HG02763 (cell line): ENCODE measurements at regions not wholly inside any gene's neighbourhood (a gene's known extent, or its start where the extent isn't known, plus 50 kb on each side); places are given as distances from the start of the nearest gene placed in this dataset.
"Not testable (repeated sequence)": the region's sequence is repeated elsewhere in the genome, so short reads cannot be mapped to it uniquely, and the experiment has no call there.

ENCODE experiments used
- ATAC-seq: cut with Tn5 transposase; IDR thresholded peaks from one replicate; pipeline ENCODE4 v1.9.1; 2021; ENCODE audit warnings: mild to moderate bottlenecking, moderate library complexity; ENCODE audit not compliant: unreplicated experiment

DNA sequence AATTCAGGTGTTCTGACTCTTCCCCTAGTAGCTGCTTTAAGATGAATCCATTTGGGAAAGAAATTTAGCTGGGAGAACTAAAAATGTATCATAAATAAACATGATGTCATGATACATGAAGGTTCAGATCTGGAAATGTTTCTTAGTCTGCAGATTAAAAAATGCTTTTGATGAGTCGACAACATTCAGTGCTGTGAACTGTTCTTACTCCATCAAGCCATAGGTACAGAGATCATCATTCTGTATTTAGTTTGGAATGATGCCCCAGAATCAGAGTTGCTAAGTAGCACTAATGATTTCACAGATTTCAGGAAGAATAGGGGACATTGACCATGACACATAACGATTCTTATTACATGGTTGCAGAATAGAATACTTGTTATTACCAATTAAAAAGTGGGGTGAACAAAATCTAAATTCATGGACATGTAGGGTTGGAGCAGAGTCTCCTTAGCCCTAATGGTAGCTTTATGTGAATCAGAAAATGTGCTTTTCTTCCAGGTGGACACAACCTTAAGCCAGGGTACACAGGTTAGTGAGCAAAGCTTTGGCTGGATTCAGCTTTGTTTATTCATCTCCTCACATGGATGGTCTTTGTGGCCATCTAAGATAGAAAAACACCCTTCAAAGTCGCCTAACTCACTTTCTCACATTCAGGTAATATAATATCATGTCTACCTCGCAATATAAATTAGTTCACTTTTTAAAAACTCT, 205.4 kb upstream of the SEL1L start:
- no peak for ATAC-seq

- no peak for ATAC-seq
Observed at GRCh38 chr14:81743605-81744004, 210.0 kb upstream of the SEL1L start.

- no peak for ATAC-seq
Observed at GRCh38 chr14:81751198-81751597, 217.5 kb upstream of the SEL1L start.

DNA sequence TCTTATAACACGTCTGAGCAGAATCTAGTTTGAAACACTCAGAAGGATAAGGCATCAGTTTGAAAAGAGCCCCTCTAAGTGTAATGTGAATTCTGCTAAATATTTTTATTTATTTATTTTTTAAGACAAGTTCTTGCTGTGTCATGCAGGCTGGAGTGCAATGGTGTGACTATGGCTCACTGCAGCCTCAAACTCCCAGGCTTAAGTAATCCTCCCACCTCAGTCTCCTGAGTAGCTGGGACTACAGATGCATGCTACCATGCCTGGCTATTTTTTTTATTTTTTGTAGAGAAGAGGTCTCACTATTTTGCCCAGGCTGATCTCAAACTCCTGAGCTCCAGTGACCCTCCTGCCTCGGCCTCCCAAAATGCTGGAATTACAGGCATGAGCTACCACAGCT, 225.9 kb upstream of the SEL1L start:
- no peak for ATAC-seq

DNA sequence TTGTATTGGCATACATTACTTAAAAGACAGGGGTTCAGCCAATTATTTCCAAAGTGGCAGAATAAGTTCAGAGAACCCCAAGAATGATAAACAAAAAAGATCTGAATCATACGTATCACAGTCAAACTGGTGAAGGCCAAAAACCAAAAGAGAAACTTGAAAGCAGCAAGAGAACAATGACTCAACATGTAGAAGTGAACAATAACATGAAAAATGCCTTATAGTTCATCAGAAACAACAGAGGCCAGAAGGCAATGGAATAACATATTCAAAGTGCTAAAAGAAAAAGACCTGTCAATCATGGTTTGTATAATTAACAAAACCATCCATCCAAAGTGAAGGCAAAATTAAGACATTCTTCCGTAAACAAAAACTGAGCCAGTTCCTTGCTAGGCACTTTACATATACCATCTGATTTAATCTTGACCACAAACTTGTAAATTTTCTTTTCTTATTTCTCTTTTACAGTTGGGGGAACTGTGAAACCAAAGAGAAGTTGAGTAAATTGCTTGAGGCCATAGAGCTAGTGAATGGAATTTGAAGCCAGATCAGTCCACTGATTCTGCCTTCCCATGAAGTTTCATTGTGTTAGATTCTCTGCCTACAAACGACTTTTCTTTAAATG, 232.1 kb upstream of the SEL1L start:
- ATAC-seq = no peak

- ATAC-seq = no peak
Observed at GRCh38 chr14:81766321-81766915, 232.8 kb upstream of the SEL1L start.

GRCh38 chr14:81767266-81767995, 233.8 kb upstream of the SEL1L start:
- ATAC-seq = no peak

DNA sequence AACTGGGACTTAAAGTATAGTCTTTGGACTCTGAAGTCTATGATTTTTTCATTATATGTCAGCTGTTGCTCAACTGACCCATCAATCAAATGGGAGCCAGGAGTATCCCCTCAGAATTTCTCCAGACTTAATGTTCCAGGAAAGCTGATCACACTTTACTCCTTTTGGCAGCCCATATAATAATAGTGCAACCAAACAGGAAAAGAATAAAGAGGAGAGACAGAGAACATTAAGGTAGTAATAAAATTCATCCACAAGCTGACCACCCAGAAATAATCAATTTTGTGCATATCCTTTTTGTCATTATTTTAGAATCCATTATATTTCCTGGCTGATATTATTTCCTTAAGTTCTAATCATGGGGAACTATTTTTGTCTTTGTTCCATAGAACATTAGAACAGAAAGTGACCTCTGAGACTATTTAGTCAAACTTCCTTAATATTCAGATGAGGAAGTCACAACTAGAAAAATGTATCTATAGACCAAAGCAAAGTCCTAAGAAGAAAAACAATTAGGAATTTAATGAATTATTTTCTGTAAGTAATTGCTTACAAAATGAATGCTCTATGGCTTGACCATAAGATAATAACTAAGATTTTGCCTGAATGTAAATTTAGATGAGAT, 238.1 kb upstream of the SEL1L start:
- ATAC-seq = no peak

GRCh38 chr14:81772381-81772780, 238.7 kb upstream of the SEL1L start:
- no peak for ATAC-seq

DNA sequence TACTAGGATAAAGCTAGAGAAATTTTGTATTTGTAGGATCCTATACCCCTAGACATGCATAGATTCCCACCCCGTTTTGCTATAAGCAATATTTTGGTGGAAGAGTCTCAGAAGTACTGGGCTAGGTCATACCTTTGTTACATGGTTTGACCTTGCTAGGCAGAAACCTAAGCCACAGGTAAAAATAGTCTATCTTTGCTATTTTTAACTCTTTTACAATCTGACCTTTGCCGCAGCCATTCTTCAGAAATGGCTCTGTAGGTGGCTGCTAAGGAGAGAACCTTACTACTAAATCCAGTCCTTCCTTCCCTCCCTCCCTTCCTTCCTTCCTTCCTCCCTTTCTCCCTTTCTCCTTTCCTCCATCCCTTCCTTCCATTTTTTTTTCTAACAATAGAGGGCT, 242.9 kb upstream of the SEL1L start:
- ATAC-seq = no peak

DNA sequence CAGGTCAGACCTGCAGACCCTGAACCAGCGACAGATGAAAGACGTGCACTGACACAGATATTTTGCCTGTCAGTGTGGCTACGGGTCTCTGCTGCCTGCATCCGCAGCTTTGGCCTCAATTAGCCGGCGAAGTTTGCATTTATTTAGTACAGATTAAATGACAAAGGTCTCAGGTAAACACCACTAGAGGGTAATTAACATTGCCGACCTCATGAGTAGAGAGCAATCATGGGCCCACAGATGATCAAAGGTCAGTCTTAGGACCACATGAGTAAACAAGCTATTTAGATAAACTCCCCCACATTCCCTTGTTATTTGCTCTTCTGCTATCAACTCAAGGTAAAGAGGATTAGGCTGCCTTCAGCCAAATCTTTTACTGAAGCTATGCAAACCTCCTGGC, 248.1 kb upstream of the SEL1L start:
- not testable (repeated sequence) for ATAC-seq

DNA sequence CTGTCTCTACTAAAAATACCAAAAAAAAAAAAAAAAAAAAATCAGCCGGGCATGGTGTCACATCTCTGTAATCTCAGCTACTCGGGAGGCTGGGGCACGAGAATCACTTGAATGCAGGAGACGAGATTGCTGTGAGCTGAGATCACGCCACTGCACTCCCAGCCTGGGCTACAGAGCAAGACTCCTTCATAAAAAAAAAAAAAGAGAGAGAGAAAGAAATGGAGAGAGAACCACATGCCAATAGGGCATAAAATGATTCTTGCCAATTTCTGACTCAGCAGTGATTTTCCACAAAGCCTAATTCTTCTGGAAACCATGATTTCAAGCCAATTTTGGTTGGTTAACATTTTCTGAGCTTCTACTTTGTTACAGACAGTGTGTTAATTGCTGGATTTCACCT, 250.4 kb upstream of the SEL1L start:
- no peak for ATAC-seq

DNA sequence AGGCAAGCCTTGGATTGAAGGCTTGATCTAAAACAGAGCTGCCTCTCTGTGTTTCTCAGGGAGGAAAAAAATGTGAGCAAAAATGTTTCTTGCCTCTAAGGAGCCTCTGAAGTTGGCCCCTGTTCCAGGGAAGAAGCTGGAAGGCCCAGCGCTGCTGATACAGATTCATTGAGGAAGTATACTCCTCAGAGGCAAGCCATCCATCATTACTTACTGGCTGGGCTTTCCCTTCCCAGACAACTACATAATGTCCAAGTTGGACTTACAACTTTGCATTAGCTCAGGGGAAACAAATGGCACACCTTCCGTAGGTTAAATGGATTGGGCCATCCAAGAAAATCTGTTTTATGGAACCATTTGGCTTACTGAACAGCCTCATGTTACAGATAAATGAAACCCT, 263.7 kb upstream of the SEL1L start:
- no peak for ATAC-seq

DNA sequence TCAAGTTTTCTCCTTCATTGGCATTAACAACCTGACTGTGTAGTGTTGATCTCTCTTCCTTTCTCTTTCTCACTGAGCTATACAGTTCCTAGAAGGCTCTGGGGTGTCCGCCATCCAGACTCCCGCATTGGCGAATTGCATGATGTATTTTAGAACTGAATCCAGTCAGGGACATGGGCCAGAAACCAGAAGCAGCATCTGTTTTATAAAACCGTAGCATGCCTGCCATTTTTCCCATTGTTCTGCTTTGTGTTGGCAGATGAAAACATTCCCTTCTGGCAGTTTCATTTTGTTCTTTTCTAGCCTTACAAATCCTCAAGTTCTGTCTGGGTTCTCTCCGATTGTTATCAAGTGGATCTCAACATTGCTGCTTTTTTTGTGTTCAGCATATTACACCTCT, 268.3 kb upstream of the SEL1L start:
- no peak for ATAC-seq

DNA sequence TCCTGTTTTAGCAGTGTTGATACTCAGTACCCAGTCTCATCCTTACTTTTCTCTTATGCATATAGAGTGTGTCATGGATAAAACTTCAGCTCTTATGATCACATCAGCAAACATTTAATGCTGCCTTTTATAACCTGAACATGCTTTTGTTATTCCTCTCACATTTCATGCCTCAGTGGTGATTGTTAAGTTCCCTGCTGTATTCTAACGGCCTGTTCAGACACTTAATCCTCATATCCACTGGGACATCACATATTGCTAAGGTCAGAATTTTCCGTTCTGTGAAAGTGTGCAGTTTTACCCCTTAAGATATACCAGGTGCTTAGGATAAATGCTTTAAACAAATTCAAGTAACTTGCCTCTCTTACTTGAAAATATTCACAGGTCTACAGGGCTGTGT, 268.7 kb upstream of the SEL1L start:
- no peak for ATAC-seq

GRCh38 chr14:81805785-81806184, 272.1 kb upstream of the SEL1L start:
- ATAC-seq = no peak

DNA sequence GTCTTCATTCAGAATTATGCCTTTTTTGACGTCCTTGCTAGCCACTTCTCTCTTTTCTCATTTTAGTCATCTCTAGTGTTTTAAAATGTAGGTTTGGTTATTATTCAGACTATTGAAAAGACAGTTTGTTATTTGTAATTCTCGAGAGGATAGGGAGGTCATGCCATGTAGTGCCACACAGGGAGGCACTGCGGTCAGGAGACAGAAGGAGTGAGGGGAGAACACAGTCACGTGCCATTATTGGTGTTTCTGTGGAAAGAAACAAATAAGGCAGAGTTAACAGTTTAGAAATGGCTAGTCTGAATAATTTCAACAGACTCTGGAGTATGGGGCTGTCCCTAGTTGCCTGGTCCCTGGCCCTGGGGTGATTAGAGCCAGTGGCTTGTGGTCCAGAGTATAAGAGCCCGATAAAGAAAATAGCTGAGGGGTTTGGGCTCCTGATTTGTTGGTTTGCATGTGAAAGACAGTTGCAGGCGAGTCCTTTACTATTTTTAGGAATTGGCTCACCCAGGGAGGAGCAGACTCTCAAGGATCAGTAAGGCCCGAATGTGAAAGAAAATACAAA, 278.1 kb upstream of the SEL1L start:
- ATAC-seq = no peak

DNA sequence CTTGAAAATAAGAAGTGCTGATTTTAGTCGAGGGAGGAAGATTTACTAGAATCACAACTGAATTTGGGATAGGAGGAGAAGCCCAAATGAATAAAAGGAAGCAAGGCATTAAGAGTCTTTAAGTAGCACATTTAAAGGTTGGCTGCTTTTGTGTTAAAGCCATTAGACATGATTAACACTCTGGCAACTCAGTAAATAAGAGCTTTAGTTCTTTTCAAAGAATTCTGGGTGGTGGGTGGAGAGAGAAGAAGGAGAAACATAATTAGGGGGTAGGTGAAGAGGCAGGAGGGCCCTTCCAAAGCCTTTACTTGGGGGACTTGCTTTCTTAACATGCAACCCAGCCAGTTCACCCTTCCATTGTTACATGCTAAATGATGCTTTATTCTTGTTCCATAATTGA, 284.6 kb upstream of the SEL1L start:
- no peak for ATAC-seq

GRCh38 chr14:81819344-81819743, 285.7 kb upstream of the SEL1L start:
- no peak for ATAC-seq

- ATAC-seq = no peak
Observed at GRCh38 chr14:81819910-81820309, 286.3 kb upstream of the SEL1L start.

DNA sequence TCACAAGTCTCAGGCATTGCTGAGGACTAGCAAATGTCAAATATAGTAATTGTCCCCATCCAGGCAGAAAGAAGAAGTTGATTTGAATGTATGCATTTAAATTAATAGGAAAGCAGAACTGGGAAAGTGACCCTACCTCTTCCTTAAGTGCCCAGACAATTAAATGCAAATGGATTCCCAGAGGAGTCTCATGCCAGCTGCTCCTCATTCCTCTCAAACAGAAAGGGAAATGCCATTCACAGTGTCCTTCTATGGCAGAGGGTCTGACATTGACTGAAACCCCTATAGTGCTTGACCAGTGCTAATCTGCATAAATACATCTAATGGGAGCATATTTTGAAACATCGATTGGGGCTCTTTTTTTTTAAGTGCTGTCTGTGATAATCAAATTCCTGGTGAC, 292.4 kb upstream of the SEL1L start:
- ATAC-seq = no peak
